SK-N-MC (cell line): ENCODE measurements at regions not wholly inside any gene's neighbourhood (a gene's known extent, or its start where the extent isn't known, plus 50 kb on each side); places are given as distances from the start of the nearest gene placed in this dataset.

Experiments used
- DNase-seq: peaks from one replicate; pipeline ENCODE4 v3.0.0-alpha.2; 2011; ENCODE audit warnings: low read depth, low spot score
- H3K27ac ChIP-seq: fragments of 200-600 bp; sonication (generic); 2 replicates; pipeline ENCODE4 v1.5.1; 2016; ENCODE audit warnings: mixed run types
- H3K36me3 ChIP-seq: fragments of 200-600 bp; sonication (generic); 2 replicates; pipeline ENCODE4 v1.6.1; 2017; ENCODE audit warnings: antibody characterized with exemption, low read length, mixed read lengths; ENCODE audit not compliant: insufficient read depth
- H3K4me3 ChIP-seq: fragments of 200-600 bp; sonication (generic); 2 replicates; pipeline ENCODE4 v1.5.1; 2016
- H3K9ac ChIP-seq: fragments of 200-600 bp; sonication (generic); 2 replicates; pipeline ENCODE4 v1.8.0; 2017; ENCODE audit warnings: mixed run types, mixed read lengths; ENCODE audit not compliant: insufficient read length
- H3K9me3 ChIP-seq: fragments of 200-600 bp; sonication (generic); 2 replicates; pipeline ENCODE4 v1.6.1; 2017; ENCODE audit warnings: low read depth, mild to moderate bottlenecking, antibody characterized with exemption, low read length, moderate library complexity, mixed read lengths
- EZH2 ChIP-seq: fragments of 200-600 bp; sonication (generic); IDR thresholded peaks from one replicate; pipeline ENCODE4 v1.6.1; 2017; ENCODE audit warnings: antibody characterized with exemption
- FOXP2 ChIP-seq: optimal IDR thresholded peaks from 2 replicates; pipeline ENCODE3; 2011; ENCODE audit warnings: mild to moderate bottlenecking, moderate library complexity; ENCODE audit not compliant: insufficient read depth; ENCODE audit errors: extremely low read length, control extremely low read depth
- POLR2AphosphoS5 ChIP-seq: IDR thresholded peaks from 2 replicates; pipeline ENCODE4 v1.6.1; 2012; ENCODE audit warnings: mild to moderate bottlenecking, low read depth, low read length, borderline replicate concordance

DNA sequence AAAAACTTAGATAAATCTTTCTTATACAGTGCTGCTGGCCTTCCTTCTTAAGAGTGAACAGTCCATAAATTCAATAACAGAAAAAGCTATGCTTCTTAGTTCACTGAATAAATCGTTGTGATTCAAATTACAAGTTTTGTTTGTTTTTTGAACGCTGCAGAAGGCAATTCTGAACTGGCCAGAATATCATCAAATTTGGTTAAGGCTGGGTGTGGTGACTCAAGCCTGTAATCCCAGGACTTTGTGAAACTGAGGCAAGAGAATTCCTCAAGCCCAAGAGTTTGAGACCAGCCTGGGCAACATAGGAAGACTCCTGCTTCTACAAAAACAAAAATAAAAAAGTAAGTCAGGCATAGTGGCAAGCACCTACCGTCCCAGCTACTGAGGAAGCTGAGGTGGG, 111.2 kb upstream of the SLC39A10 start:
- Histone ChIP-seq H3K36me3 (no peaks in the 10 kb centered on the region), H3K4me3 (no peak overlapping the region), H3K9ac (no peak overlapping the region), H3K9me3 (no peaks in the 10 kb centered on the region), H3K27ac (no peak overlapping the region)
- no peak for DNase-seq
- no peak for TF ChIP-seq POLR2AphosphoS5
- TF ChIP-seq EZH2: no peak
- TF ChIP-seq FOXP2: no peak

- TF ChIP-seq EZH2 (no peak), FOXP2 (no peak), POLR2AphosphoS5 (no peak)
- Histone ChIP-seq H3K9ac (no peak overlapping the region), H3K36me3 (no peaks in the 10 kb centered on the region), H3K9me3 (no peaks in the 10 kb centered on the region), H3K4me3 (no peak overlapping the region), H3K27ac (no peak overlapping the region)
- DNase-seq: no peak
These were observed 112.8 kb upstream of the SLC39A10 start for GRCh38 chr2:195543902-195544894.

- no peak overlapping the region for H3K4me3 ChIP-seq
- DNase-seq: no peak
- no peaks in the 10 kb centered on the region for H3K9me3 ChIP-seq
- H3K36me3 ChIP-seq: no peaks in the 10 kb centered on the region
- no peak overlapping the region for H3K27ac ChIP-seq
- TF ChIP-seq POLR2AphosphoS5 (no peak), EZH2 (no peak), FOXP2 (no peak)
- H3K9ac ChIP-seq: no peak overlapping the region
These were observed 114.0 kb upstream of the SLC39A10 start for GRCh38 chr2:195543063-195543462.

- Histone ChIP-seq H3K4me3 (no peak overlapping the region), H3K9ac (no peak overlapping the region), H3K36me3 (no peaks in the 10 kb centered on the region), H3K27ac (no peak overlapping the region), H3K9me3 (no peaks in the 10 kb centered on the region)
- no peak for TF ChIP-seq FOXP2
- no peak for TF ChIP-seq POLR2AphosphoS5
- no peak for TF ChIP-seq EZH2
- no peak for DNase-seq
These were observed 115.0 kb upstream of the SLC39A10 start for GRCh38 chr2:195542067-195542466.

GRCh38 chr2:195538937-195539336, 118.1 kb upstream of the SLC39A10 start:
- no peaks in the 10 kb centered on the region for H3K9me3 ChIP-seq
- H3K4me3 ChIP-seq: no peak overlapping the region
- H3K36me3 ChIP-seq: no peaks in the 10 kb centered on the region
- no peak overlapping the region for H3K9ac ChIP-seq
- TF ChIP-seq POLR2AphosphoS5 (no peak), FOXP2 (no peak), EZH2 (no peak)
- no peak for DNase-seq
- no peak overlapping the region for H3K27ac ChIP-seq

DNA sequence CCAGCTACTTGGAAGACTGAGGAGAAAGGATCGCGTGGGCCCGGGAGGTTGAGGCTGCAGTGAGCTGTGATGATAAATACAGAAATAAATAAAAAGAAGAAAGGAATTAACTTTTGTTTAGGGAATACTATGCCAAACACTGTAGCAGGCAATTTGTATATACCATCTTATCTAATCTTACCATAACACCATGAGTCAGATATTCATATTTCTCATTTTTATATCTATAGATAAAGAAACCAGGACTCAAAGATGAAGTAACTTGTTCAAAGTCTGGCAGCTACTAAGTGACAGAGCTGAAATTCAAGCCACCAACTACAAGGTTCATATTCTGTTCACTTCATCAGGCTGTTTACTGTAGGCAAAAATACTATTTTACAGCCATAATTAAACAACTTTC, 119.2 kb upstream of the SLC39A10 start:
- Histone ChIP-seq H3K36me3 (no peaks in the 10 kb centered on the region), H3K9me3 (no peaks in the 10 kb centered on the region), H3K27ac (no peak overlapping the region), H3K9ac (no peak overlapping the region), H3K4me3 (no peak overlapping the region)
- no peak for TF ChIP-seq POLR2AphosphoS5
- no peak for TF ChIP-seq EZH2
- DNase-seq: no peak

- Histone ChIP-seq H3K4me3 (no peak overlapping the region), H3K36me3 (no peaks in the 10 kb centered on the region), H3K9me3 (no peaks in the 10 kb centered on the region), H3K9ac (no peak overlapping the region), H3K27ac (no peak overlapping the region)
- DNase-seq: no peak
- TF ChIP-seq POLR2AphosphoS5 (no peak), EZH2 (no peak), FOXP2 (no peak)
These were observed 120.1 kb upstream of the SLC39A10 start for GRCh38 chr2:195536906-195537305.

GRCh38 chr2:195535911-195536522, 121.0 kb upstream of the SLC39A10 start:
- H3K4me3 ChIP-seq: no peak overlapping the region
- DNase-seq: no peak
- no peak overlapping the region for H3K27ac ChIP-seq
- no peaks in the 10 kb centered on the region for H3K36me3 ChIP-seq
- no peaks in the 10 kb centered on the region for H3K9me3 ChIP-seq
- H3K9ac ChIP-seq: no peak overlapping the region
- no peak for TF ChIP-seq POLR2AphosphoS5
- TF ChIP-seq FOXP2: no peak
